Choroid plexus epithelial cell (primary cell): ENCODE measurements at regions not wholly inside any gene's neighbourhood (a gene's known extent, or its start where the extent isn't known, plus 50 kb on each side); places are given as distances from the start of the nearest gene placed in this dataset.
"Not testable (repeated sequence)": the region's sequence is repeated elsewhere in the genome, so short reads cannot be mapped to it uniquely, and the experiment has no call there.

ENCODE experiments used
- DNase-seq: peaks from one replicate; pipeline ENCODE4 v3.0.0-alpha.2; 2010; ENCODE audit warnings: low read depth
- H3K4me3 ChIP-seq: 2 replicates; pipeline ENCODE4 v1.5.1; 2011; ENCODE audit warnings: low read depth, mild to moderate bottlenecking, control low read depth, low read length, moderate library complexity
- CTCF ChIP-seq: conservative IDR thresholded peaks from 2 replicates; pipeline ENCODE4 v1.5.1; 2011; ENCODE audit warnings: low read depth, mild to moderate bottlenecking, control low read depth, inconsistent platforms, low read length, moderate library complexity

DNA sequence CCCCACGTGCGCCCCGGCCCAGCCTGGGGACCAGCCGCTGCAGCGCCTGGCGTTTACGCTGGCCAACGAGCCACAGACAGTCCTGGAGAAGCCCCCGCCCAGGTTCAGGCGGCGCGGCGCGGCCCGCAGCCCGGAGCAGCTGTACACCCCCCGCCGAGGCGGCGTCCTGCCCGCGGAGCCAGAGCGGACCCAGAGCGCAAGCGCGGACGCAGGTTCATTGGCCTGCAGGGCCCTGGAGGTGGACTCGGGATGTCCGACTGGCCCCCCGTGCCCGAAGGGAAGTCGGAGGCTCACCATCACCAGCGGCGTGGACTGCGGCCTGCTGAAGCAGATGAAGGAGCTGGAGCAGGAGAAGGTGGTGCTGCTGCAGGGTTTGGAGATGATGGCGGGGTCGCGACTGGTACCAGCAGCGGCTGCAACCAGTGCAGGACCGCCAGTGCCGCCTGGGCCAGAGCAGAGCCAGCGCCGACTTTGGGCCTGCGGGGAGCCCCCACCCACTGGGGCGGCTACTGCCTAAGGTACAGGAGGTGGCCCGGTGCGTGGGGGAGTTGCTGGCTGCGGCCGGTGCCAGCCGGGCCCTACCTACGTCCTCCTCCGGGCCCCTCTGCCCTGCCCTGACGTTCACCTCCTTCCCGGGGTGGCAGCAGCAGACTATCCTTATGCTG lies 72.0 kb upstream of the KCTD7 start:
- DNase-seq = no peak
- H3K4me3 ChIP-seq = no peak overlapping the region
- no peak for TF ChIP-seq CTCF

DNA sequence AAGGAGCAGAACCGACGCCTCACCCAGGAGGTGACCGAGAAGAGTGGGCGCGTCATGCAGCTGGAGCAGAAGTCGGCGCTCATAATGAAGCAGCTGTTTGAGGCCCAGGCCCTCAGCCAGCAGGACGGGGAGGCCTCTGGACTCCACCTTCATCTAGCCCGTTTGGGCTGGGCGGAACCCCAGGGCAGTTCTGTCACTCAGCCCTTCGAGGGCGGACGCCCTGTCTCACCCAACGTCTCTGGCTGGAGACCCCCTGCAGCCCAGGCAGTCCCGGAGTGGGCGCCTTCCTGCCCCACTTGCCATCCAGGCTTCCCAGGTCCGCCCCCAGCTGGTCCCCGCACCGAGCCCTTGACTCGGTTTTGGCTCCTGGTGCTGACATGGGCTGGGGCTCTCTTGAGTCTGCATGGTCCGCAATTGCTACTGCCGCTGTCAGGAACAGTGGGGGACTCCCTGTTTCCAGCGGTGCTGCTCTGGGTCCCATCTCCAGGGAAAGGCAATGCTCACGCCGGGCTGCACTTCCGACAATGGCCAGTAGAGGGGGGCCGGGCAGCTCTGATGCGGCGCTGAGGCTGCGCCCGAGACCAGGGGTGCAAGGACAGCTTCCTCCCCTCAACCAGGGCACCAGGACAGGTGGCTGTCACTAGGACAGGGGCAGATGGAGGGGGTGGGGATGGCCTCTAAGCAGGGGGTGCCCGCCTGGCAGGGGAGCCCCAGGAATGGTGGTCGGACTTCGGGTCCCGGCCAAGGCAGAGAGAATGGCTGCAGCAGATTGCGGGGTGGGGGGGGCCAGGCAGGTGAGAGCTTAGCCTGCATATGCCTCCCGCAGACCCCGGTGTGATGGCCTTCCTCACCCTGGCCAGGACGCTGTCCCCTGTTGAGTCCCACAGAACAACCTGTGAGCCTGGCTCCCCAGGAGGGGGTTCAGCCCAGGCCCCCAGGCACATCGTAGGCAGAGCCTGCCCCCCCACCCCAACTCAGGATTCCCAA lies 71.2 kb upstream of the KCTD7 start:
- peak; percentile 56 for DNase-seq
- TF ChIP-seq CTCF = peak; percentile 94
- H3K4me3 ChIP-seq = peak overlapping the region; percentile 35

- H3K4me3 ChIP-seq = no peak overlapping the region
- TF ChIP-seq CTCF = no peak
- no peak for DNase-seq
Observed at GRCh38 chr7:66558201-66558641, 70.5 kb upstream of the KCTD7 start.

GRCh38 chr7:66558660-66559465 lies 69.8 kb upstream of the KCTD7 start:
- TF ChIP-seq CTCF = no peak
- DNase-seq = no peak
- H3K4me3 ChIP-seq = no peak overlapping the region

DNA sequence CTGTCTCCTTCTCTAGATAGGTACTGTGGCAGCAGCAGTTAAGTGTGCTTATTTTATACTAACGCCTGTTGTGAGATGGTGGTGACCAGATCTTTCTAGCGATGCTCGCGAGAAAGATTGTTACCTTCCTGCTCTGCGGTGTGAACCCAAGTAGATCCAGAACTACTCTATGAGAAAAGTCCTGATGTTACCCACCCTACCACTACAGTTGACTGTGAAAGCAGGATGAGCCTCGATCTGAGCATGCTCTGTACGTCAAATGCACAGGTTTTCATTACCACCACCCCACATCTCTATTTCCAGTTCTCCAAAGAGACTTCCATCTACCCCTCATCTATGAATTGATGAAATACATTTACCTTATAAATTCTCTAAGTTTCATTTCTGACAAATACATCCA lies 64.6 kb upstream of the KCTD7 start:
- no peak for DNase-seq
- no peak overlapping the region for H3K4me3 ChIP-seq
- no peak for TF ChIP-seq CTCF

- not testable (repeated sequence) for H3K4me3 ChIP-seq, DNase-seq
Observed at GRCh38 chr7:66570179-66570578, 58.5 kb upstream of the KCTD7 start.

DNA sequence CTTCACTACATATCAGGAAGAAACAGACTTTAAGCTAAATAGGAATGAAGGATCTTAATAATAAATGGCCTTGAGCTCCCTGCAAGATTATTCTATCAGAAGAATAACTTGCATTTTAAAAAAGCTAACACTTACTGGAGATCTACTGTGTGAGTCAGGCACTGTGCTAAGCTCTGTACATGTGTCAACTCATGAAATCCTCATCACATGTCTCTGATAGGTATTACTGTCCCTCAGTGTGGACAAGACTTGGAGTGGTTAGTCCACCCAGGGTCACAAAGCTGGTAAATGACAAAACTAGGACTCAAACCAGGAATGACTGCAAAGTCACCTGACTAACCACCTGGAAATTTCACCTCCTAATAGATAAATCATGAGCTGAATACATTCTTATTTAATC lies 57.1 kb upstream of the KCTD7 start:
- DNase-seq = no peak

GRCh38 chr7:66573782-66574495 lies 54.7 kb upstream of the KCTD7 start:
- not testable (repeated sequence) for H3K4me3 ChIP-seq, DNase-seq

More for the DNA sequence above, 57.1 kb upstream of the KCTD7 start:
- no peak for TF ChIP-seq CTCF
- H3K4me3 ChIP-seq = no peak overlapping the region

DNA sequence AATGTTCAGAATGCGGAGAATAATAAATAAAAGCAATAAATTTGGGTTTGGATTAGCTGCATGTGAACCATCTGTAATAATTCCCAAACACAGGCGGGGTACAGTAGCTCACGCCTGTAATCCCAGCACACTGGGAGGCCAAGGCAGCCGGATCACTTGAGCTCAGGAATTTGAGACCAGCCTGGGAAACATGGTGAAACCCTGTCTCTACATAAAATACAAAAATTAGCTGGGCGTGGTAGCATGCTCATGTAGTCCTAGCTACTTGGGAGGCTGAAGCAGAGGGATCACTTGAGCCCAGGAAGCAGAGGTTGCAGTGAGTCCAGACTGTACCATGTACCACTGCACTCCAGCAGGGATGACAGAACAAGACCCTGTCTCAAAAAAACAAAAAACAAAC lies 53.9 kb upstream of the KCTD7 start:
- not testable (repeated sequence) for H3K4me3 ChIP-seq, DNase-seq
